ENCODE measurements at regions not wholly inside any gene's neighbourhood (a gene's known extent, or its start where the extent isn't known, plus 50 kb on each side); places are given as distances from the start of the nearest gene placed in this dataset.

DNA sequence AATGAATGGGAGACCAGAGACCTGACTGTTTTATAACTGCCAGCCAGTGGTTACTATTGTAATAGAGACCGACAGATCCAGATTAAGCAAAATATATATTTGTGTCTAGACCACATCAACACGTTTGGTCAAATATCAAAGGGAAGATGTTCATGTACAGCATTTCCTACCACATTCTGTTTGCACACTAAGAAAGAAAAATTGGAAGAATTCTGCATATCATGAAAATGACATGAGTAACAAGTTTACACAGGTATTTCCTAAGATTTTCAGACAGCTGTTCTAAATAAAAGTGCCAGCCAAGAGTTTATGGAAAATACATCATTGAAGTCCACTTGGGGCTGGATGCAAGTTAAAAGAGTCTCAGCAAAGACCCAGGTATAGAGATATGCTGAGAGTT is 145.5 kb upstream of the ANO3 start:
- Histone ChIP-seq H3K4me3 (no peak overlapping the region), H4K20me1 (no peaks in the 10 kb centered on the region), H3K36me3 (no peaks in the 10 kb centered on the region), H3K4me2 (no peak overlapping the region), H3K9ac (no peak overlapping the region), H3K27me3 (no peaks in the 10 kb centered on the region), H3K9me3 (replicated peaks in 1 of 11) (no peaks in the 10 kb centered on the region), H3K4me1 (no peaks in the 10 kb centered on the region), H3K27ac (no peak overlapping the region)
- TF ChIP-seq Cebpa-rat (IDR thresholded peaks at IDR 0.05): no peak

DNA sequence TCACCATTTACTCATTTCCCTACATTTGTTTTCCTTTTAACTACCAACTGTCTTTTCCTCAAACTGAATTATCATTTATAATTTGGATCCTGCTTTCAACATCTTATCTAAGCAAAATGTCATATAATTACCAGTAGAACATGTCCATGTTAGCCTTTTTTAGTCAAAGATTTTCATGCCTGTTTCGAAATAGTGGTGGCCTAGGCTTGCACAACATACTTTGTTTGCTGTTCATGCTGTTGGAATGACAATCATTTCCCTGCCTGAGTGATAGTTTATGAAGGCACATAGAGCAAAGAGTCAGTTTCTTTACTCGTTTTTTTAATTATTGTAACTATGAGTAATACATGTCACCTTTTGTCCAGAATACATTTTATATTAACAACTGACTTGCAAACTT is 144.3 kb upstream of the ANO3 start:
- H3K27me3 ChIP-seq: no peaks in the 10 kb centered on the region

DNA sequence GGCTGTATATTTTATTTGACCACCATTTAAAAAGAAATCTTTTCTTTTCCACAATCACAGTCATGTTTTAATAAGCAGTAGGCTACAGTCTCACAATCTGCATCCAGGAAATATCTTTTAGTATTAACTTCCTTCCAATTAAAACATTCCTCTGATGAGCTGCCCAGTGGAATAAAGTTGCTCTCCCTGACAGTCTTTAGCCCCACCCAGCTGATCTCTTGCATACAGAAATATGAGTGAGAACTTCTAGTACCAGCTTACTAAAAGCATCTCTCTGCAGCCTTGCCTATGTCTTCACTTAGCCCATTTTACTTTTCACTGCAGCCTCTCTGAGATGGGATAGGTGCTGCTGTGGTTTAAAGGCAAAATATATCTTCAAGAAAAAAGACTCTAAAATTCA is 143.4 kb upstream of the ANO3 start:
- H4K20me1 ChIP-seq: no peaks in the 10 kb centered on the region
- TF ChIP-seq Cebpa-rat (IDR thresholded peaks at IDR 0.05): no peak

More for the DNA sequence above, 144.3 kb upstream of the ANO3 start:
- Histone ChIP-seq H3K4me2 (no peak overlapping the region), H4K20me1 (no peaks in the 10 kb centered on the region), H3K9ac (no peak overlapping the region), H3K36me3 (no peaks in the 10 kb centered on the region), H3K4me3 (no peak overlapping the region), H3K9me3 (replicated peaks in 1 of 11) (no peaks in the 10 kb centered on the region), H3K4me1 (no peaks in the 10 kb centered on the region), H3K27ac (no peak overlapping the region)
- no peak for TF ChIP-seq Cebpa-rat (IDR thresholded peaks at IDR 0.05)

GRCh38 chr11:26191193-26191592 is 140.7 kb upstream of the ANO3 start:
- H3K4me1 ChIP-seq: no peaks in the 10 kb centered on the region
- no peaks in the 10 kb centered on the region for H4K20me1 ChIP-seq
- no peak for TF ChIP-seq Cebpa-rat (IDR thresholded peaks at IDR 0.05)
- H3K36me3 ChIP-seq: no peaks in the 10 kb centered on the region
- no peaks in the 10 kb centered on the region for H3K9me3 ChIP-seq (replicated peaks in 1 of 11)
- no peak overlapping the region for H3K4me3 ChIP-seq
- no peak overlapping the region for H3K27ac ChIP-seq
- no peak overlapping the region for H3K9ac ChIP-seq
- H3K4me2 ChIP-seq: no peak overlapping the region
- no peaks in the 10 kb centered on the region for H3K27me3 ChIP-seq

More for the DNA sequence above, 143.4 kb upstream of the ANO3 start:
- no peak overlapping the region for H3K9ac ChIP-seq
- no peaks in the 10 kb centered on the region for H3K27me3 ChIP-seq
- no peak overlapping the region for H3K4me3 ChIP-seq
- no peak overlapping the region for H3K27ac ChIP-seq
- no peaks in the 10 kb centered on the region for H3K4me1 ChIP-seq
- no peaks in the 10 kb centered on the region for H3K36me3 ChIP-seq
- no peak overlapping the region for H3K4me2 ChIP-seq
- H3K9me3 ChIP-seq (replicated peaks in 1 of 11): no peaks in the 10 kb centered on the region

DNA sequence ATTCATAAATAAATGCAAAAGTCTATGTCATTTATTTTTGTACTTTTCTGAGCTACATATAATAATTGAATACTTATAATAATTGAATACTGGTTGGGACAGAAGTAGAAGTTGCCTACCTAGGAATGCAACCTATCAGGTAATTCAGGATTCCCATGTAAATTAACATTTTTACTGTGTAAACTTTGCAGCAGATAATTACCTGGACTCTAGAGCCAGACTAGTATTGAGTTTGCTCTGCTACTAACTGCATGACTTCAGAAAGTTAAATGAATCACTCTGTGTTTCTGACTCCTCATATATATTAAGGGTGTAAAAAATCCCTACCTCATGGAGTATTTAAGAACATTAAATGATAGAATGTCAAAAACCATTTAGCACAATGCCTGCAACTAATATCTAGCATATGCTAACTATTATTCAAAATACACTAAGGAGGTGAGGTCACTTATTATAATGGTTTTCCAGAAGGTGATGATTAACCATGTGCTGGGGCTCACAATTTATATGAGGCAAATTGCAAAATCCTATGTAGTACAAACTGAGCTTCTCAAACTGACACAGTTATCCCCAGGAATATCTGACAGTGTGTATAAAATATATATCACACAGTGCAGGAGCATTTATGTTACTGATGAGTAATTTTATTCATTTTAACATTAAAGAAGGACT is 138.1 kb upstream of the ANO3 start:
- H3K4me2 ChIP-seq: no peak overlapping the region
- H3K9me3 ChIP-seq (replicated peaks in 1 of 11): no peaks in the 10 kb centered on the region
- H3K27me3 ChIP-seq: no peaks in the 10 kb centered on the region
- H4K20me1 ChIP-seq: no peaks in the 10 kb centered on the region
- H3K27ac ChIP-seq: no peak overlapping the region
- no peak overlapping the region for H3K9ac ChIP-seq
- TF ChIP-seq Cebpa-rat (IDR thresholded peaks at IDR 0.05): no peak
- H3K4me3 ChIP-seq: no peak overlapping the region
- no peaks in the 10 kb centered on the region for H3K4me1 ChIP-seq
- no peaks in the 10 kb centered on the region for H3K36me3 ChIP-seq

DNA sequence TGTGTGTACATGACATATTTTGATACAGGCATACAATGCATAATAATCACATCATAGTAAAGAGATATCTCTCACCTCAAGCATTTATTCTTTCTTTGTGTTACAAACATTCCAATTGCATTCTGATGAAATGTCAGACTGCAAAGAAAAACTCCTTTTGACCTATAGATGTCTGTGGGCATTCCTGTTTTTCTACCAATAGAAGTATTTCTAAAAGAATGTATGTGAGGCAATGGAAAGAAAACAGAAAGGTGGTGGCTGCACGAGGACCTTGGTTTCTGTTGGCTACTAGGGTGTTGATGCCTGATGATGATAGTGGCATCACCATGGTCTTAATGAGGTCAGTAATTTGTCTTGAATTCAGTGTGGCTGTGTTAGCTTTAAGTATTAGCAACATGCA is 137.0 kb upstream of the ANO3 start:
- no peak overlapping the region for H3K4me2 ChIP-seq
- H3K27ac ChIP-seq: no peak overlapping the region
- H3K27me3 ChIP-seq: no peaks in the 10 kb centered on the region
- H3K9ac ChIP-seq: no peak overlapping the region
- H3K4me1 ChIP-seq: no peaks in the 10 kb centered on the region
- no peak overlapping the region for H3K4me3 ChIP-seq
- no peaks in the 10 kb centered on the region for H3K36me3 ChIP-seq
- H4K20me1 ChIP-seq: no peaks in the 10 kb centered on the region
- H3K9me3 ChIP-seq (replicated peaks in 1 of 11): no peaks in the 10 kb centered on the region
- TF ChIP-seq Cebpa-rat (IDR thresholded peaks at IDR 0.05): no peak

- Histone ChIP-seq H3K4me2 (no peak overlapping the region), H3K9ac (no peak overlapping the region), H3K27ac (no peak overlapping the region), H3K4me1 (no peaks in the 10 kb centered on the region), H4K20me1 (no peaks in the 10 kb centered on the region), H3K27me3 (no peaks in the 10 kb centered on the region), H3K9me3 (replicated peaks in 1 of 11) (no peaks in the 10 kb centered on the region), H3K36me3 (no peaks in the 10 kb centered on the region), H3K4me3 (no peak overlapping the region)
- TF ChIP-seq Cebpa-rat (IDR thresholded peaks at IDR 0.05): no peak
Measured at GRCh38 chr11:26198532-26199096, 133.3 kb upstream of the ANO3 start.

DNA sequence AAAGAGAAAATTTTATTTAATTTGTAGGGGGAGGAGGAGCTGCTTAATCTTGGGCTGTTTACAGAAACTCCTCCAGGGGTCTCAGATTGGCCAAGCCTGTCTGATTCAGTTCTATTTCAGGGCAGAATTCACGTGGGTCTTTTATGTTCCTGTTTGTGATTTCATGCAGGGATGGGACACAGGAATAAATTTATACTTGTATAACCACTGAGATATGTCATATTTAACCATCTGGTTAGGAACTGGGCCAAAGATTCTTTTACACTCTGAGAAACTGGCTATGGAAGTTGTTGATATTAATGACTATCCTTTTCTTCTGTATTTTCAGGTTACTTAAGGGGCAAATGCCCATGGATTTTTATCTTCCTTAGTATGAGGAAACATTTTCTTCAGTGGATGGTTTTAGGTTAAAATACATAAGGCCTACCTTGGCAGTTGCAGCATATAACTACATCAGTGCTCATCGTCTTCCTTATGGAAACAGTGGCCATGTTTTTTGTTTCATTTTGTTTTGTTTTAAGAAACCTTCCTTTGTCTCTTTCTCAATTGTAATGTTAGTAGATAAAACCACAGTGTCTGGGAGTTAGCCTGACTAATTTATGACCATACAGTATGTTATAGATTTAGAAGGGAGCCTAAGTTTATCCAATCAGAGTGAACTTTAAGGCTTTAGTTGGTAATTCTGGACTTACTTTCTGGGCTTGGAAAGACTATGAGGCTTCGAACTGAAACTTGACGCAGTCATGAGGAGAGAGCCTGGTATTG is 132.4 kb upstream of the ANO3 start:
- Histone ChIP-seq H3K4me2 (no peak overlapping the region), H4K20me1 (no peaks in the 10 kb centered on the region), H3K4me1 (0 out of 20 replicates have a peak, but pooled peaks cover 0 to under 1% (median 0%) of the 10 kb centered on the region in 10 experiments), H3K36me3 (no peaks in the 10 kb centered on the region), H3K27ac (no peak overlapping the region), H3K9me3 (replicated peaks in 1 of 11) (no peaks in the 10 kb centered on the region), H3K9ac (no peak overlapping the region), H3K4me3 (no peak overlapping the region), H3K27me3 (no peaks in the 10 kb centered on the region)
- no peak for TF ChIP-seq Cebpa-rat (IDR thresholded peaks at IDR 0.05)

- no peak overlapping the region for H3K4me3 ChIP-seq
- H3K9me3 ChIP-seq (replicated peaks in 1 of 11): no peaks in the 10 kb centered on the region
- TF ChIP-seq Cebpa-rat (IDR thresholded peaks at IDR 0.05): no peak
- H3K27me3 ChIP-seq: no peaks in the 10 kb centered on the region
- no peaks in the 10 kb centered on the region; a peak in 1 of 22 replicates for H4K20me1 ChIP-seq
- no peaks in the 10 kb centered on the region for H3K36me3 ChIP-seq
- H3K4me1 ChIP-seq: 0 out of 20 replicates have a peak, but pooled peaks cover 0 to 5% (median 0%) of the 10 kb centered on the region in 10 experiments
- H3K4me2 ChIP-seq: no peak overlapping the region
- H3K9ac ChIP-seq: no peak overlapping the region
- no peak overlapping the region for H3K27ac ChIP-seq
Measured at GRCh38 chr11:26201411-26201810, 130.5 kb upstream of the ANO3 start.

Measured in BLaER1 treated with 17β-estradiol and CSF1 and Interleukin-3, amounts not matched to agents 10 nM and 100 nM (cell line).